ENCODE measurements at regions not wholly inside any gene's neighbourhood (a gene's known extent, or its start where the extent isn't known, plus 50 kb on each side); places are given as distances from the start of the nearest gene placed in this dataset.

DNA sequence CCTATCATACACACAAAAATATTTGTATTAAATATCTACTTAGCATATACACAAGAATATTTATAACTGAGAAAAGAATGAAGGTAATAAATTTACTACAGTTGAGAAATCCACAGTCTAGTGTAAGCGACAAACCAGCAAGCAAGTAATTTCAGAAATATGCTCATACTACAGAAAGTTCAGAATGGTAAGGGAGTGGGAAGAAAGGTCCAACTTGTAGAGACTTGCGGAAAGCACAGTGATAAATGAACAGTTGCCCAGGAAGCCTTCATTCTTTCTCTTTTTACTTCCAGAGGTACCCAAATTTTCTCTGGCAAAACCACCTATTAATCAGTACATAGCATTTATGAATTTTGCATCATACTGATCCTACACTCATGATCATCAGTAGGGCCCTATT, 438.1 kb upstream of the PCDH10 start:
- no peak for TF ChIP-seq GATA2 (IDR thresholded peaks at IDR 0.05; ENCODE audit: low read depth, low read length)
- no peak for TF ChIP-seq GATA3 (IDR thresholded peaks at IDR 0.05; ENCODE audit: low read depth, low read length)

Data from SH-SY5Y (cell line).